ENCODE measurements at regions not wholly inside any gene's neighbourhood (a gene's known extent, or its start where the extent isn't known, plus 50 kb on each side); places are given as distances from the start of the nearest gene placed in this dataset.

DNA sequence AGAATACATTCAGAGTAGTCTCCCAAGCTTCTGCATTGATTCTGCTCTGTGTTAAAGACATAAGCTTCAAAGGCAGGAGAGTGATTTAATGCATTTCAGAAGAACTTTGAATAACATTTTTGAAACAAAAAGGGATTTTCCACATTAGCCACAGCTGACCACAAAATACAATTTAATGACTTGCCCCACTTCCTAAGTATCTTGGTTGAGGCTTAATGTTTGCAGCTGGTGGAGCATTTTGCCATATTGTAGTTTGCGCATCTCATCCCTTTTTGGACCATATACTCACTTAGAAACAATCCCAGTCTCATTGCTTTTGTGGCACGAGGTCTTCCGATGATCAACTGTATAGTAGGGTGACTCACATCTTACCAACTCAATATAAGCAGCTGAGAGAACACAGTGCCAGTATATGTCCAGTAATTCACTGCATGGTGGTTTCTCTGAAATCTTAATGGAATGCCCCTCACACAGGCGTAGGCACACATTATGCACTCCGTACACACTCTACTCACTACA is 455.8 kb upstream of the PTGER4 start:
- Histone ChIP-seq H3K27me3 (ENCODE audit: insufficient read depth, low read length) (no peaks in the 10 kb centered on the region), H3K9me2 (ENCODE audit: low read depth, low read length) (no peaks in the 10 kb centered on the region; the same call in 1 of the 2 replicates), H3K79me2 (ENCODE audit: insufficient read depth, low read length) (no peaks in the 10 kb centered on the region), H4K20me1 (ENCODE audit: insufficient read depth, low read length) (no peaks in the 10 kb centered on the region), H3F3A (ENCODE audit: insufficient read depth, low read length) (no peaks in the 10 kb centered on the region), H3K36me3 (ENCODE audit: insufficient read depth, low read length) (no peaks in the 10 kb centered on the region), H3K9ac (ENCODE audit: low read length) (no peak overlapping the region), H2AFZ (ENCODE audit: low read length) (peak overlapping the region; percentile 41; the same call in 1 of the 2 replicates), H3K4me1 (ENCODE audit: insufficient read depth, low read length, severe bottlenecking) (peaks cover 67% of the 10 kb centered on the region), H3K27ac (ENCODE audit: low read depth, low read length, poor library complexity, severe bottlenecking) (peak overlapping the region; percentile 71), H3K9me3 (ENCODE audit: low read length) (no peaks in the 10 kb centered on the region), H3K4me3 (ENCODE audit: low read depth, low read length, poor library complexity, severe bottlenecking) (no peak overlapping the region), H3K4me2 (ENCODE audit: low read length) (peak overlapping the region; percentile 37)
- no peak for TF ChIP-seq EZH2 (IDR thresholded peaks at IDR 0.05; ENCODE audit: borderline replicate concordance, low read length)
- TF ChIP-seq, protein P1, sequence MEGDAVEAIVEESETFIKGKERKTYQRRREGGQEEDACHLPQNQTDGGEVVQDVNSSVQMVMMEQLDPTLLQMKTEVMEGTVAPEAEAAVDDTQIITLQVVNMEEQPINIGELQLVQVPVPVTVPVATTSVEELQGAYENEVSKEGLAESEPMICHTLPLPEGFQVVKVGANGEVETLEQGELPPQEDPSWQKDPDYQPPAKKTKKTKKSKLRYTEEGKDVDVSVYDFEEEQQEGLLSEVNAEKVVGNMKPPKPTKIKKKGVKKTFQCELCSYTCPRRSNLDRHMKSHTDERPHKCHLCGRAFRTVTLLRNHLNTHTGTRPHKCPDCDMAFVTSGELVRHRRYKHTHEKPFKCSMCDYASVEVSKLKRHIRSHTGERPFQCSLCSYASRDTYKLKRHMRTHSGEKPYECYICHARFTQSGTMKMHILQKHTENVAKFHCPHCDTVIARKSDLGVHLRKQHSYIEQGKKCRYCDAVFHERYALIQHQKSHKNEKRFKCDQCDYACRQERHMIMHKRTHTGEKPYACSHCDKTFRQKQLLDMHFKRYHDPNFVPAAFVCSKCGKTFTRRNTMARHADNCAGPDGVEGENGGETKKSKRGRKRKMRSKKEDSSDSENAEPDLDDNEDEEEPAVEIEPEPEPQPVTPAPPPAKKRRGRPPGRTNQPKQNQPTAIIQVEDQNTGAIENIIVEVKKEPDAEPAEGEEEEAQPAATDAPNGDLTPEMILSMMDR (IDR thresholded peaks at IDR 0.05; ENCODE audit: low read length), result no peak

- Histone ChIP-seq H3K4me3 (ENCODE audit: low read depth, low read length, poor library complexity, severe bottlenecking) (no peak overlapping the region), H2AFZ (ENCODE audit: low read length) (no peak overlapping the region), H4K20me1 (ENCODE audit: insufficient read depth, low read length) (no peaks in the 10 kb centered on the region), H3F3A (ENCODE audit: insufficient read depth, low read length) (no peaks in the 10 kb centered on the region), H3K36me3 (ENCODE audit: insufficient read depth, low read length) (no peaks in the 10 kb centered on the region), H3K9ac (ENCODE audit: low read length) (no peak overlapping the region), H3K27me3 (ENCODE audit: insufficient read depth, low read length) (no peaks in the 10 kb centered on the region), H3K9me2 (ENCODE audit: low read depth, low read length) (no peaks in the 10 kb centered on the region; the same call in 1 of the 2 replicates), H3K9me3 (ENCODE audit: low read length) (no peaks in the 10 kb centered on the region), H3K4me2 (ENCODE audit: low read length) (no peak overlapping the region), H3K79me2 (ENCODE audit: insufficient read depth, low read length) (no peaks in the 10 kb centered on the region), H3K4me1 (ENCODE audit: insufficient read depth, low read length, severe bottlenecking) (peaks cover 55% of the 10 kb centered on the region), H3K27ac (ENCODE audit: low read depth, low read length, poor library complexity, severe bottlenecking) (no peak overlapping the region)
- TF ChIP-seq, protein P1 (IDR thresholded peaks at IDR 0.05; ENCODE audit: low read length), result no peak
- no peak for TF ChIP-seq EZH2 (IDR thresholded peaks at IDR 0.05; ENCODE audit: borderline replicate concordance, low read length)
Measured at GRCh38 chr5:40221796-40222195, 457.9 kb upstream of the PTGER4 start.

DNA sequence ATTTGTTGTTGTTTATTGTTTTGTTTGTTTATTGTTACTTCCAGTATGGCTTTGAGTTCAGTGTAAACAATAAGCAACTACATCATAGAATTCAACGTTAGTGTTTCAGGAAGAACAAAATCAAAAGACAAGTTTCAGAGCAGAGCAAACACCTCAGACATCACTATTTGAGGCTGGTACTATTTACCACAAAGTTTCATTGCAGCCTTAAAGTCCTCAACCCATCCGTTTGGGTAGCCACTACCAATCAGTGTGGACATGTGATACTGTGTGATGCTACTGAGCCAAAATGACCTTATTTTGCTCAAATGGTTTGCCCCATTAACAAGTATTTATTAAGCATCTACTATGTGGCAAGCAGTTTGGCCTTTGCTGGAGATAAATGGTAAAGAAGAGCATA is 458.5 kb upstream of the PTGER4 start:
- H3K27me3 ChIP-seq (ENCODE audit: insufficient read depth, low read length), result no peaks in the 10 kb centered on the region
- no peak overlapping the region for H3K4me3 ChIP-seq (ENCODE audit: low read depth, low read length, poor library complexity, severe bottlenecking)
- H2AFZ ChIP-seq (ENCODE audit: low read length), result no peak overlapping the region
- H3K9me3 ChIP-seq (ENCODE audit: low read length), result no peaks in the 10 kb centered on the region
- no peaks in the 10 kb centered on the region for H3F3A ChIP-seq (ENCODE audit: insufficient read depth, low read length)
- H4K20me1 ChIP-seq (ENCODE audit: insufficient read depth, low read length), result no peaks in the 10 kb centered on the region
- H3K9ac ChIP-seq (ENCODE audit: low read length), result no peak overlapping the region
- H3K4me2 ChIP-seq (ENCODE audit: low read length), result no peak overlapping the region
- TF ChIP-seq EZH2 (IDR thresholded peaks at IDR 0.05; ENCODE audit: borderline replicate concordance, low read length), result no peak
- TF ChIP-seq, protein P1 (IDR thresholded peaks at IDR 0.05; ENCODE audit: low read length), result no peak
- no peak overlapping the region for H3K27ac ChIP-seq (ENCODE audit: low read depth, low read length, poor library complexity, severe bottlenecking)
- no peaks in the 10 kb centered on the region; the same call in 1 of the 2 replicates for H3K9me2 ChIP-seq (ENCODE audit: low read depth, low read length)
- H3K4me1 ChIP-seq (ENCODE audit: insufficient read depth, low read length, severe bottlenecking), result peaks cover 50% of the 10 kb centered on the region
- no peaks in the 10 kb centered on the region for H3K79me2 ChIP-seq (ENCODE audit: insufficient read depth, low read length)
- no peaks in the 10 kb centered on the region for H3K36me3 ChIP-seq (ENCODE audit: insufficient read depth, low read length)
